ENCODE measurements at regions not wholly inside any gene's neighbourhood (a gene's known extent, or its start where the extent isn't known, plus 50 kb on each side); places are given as distances from the start of the nearest gene placed in this dataset.

GRCh38 chr7:119974972-119975371 is 298.0 kb upstream of the KCND2 start:
- CTCF ChIA-PET: no interaction called here
- no peak for TF ChIP-seq TARDBP (IDR thresholded peaks at IDR 0.05)
- no peak for TF ChIP-seq SP1 (IDR thresholded peaks at IDR 0.05)
- no peak for TF ChIP-seq ELF4 (IDR thresholded peaks at IDR 0.05)
- TF ChIP-seq SUZ12 (IDR thresholded peaks at IDR 0.05): no peak
- no peak for TF ChIP-seq NFRKB (IDR thresholded peaks at IDR 0.05)
- TF ChIP-seq, protein P1, sequence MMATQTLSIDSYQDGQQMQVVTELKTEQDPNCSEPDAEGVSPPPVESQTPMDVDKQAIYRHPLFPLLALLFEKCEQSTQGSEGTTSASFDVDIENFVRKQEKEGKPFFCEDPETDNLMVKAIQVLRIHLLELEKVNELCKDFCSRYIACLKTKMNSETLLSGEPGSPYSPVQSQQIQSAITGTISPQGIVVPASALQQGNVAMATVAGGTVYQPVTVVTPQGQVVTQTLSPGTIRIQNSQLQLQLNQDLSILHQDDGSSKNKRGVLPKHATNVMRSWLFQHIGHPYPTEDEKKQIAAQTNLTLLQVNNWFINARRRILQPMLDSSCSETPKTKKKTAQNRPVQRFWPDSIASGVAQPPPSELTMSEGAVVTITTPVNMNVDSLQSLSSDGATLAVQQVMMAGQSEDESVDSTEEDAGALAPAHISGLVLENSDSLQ (IDR thresholded peaks at IDR 0.05): no peak
- no peak for TF ChIP-seq LEF1 (IDR thresholded peaks at IDR 0.05; ENCODE audit: borderline replicate concordance)
- no peak for TF ChIP-seq HDGF (IDR thresholded peaks at IDR 0.05; ENCODE audit: borderline replicate concordance)
- TF ChIP-seq FOXK2 (IDR thresholded peaks at IDR 0.05): no peak
- no peak for TF ChIP-seq ZNF384 (IDR thresholded peaks at IDR 0.05)
- TF ChIP-seq FOXM1 (IDR thresholded peaks at IDR 0.05; ENCODE audit: borderline replicate concordance): no peak
- no peak for TF ChIP-seq ARNT (IDR thresholded peaks at IDR 0.05)
- no peak for TF ChIP-seq BHLHE40 (IDR thresholded peaks at IDR 0.05; ENCODE audit: borderline replicate concordance)
- no peak for TF ChIP-seq FOXA1 (IDR thresholded peaks at IDR 0.05)
- TF ChIP-seq L3MBTL2 (conservative IDR thresholded peaks at IDR 0.05): no peak
- no peak for TF ChIP-seq CTBP1 (IDR thresholded peaks at IDR 0.05; ENCODE audit: borderline replicate concordance)
- POLR2A ChIA-PET: no interaction called here
- no peak for DNase-seq (ENCODE audit: extremely low spot score)

DNA sequence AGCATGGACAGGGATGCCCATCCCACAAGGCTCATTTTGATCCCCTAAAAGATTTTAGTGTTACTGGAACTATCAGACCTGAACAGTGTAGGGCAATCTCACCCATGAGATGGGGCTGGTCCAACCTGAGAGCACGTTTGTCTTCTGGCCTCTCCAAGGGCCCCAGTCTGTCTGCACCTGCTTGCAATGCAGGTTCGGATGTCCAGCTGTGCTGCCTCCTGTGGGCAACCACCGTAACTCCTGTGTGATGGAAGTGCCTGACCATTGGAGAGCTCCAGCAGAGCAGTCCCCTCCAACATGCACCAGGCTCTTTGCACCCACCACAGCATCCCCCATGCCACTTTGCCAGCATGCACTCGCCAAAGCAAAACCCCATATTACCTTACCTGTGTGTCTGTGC is 290.1 kb upstream of the KCND2 start:
- TF ChIP-seq L3MBTL2 (conservative IDR thresholded peaks at IDR 0.05) (no peak), ELF4 (IDR thresholded peaks at IDR 0.05) (no peak), BHLHE40 (IDR thresholded peaks at IDR 0.05; ENCODE audit: borderline replicate concordance) (no peak), FOXA1 (IDR thresholded peaks at IDR 0.05) (no peak), TARDBP (IDR thresholded peaks at IDR 0.05) (no peak), SUZ12 (IDR thresholded peaks at IDR 0.05) (no peak)
- TF ChIP-seq, protein P1 (IDR thresholded peaks at IDR 0.05): no peak
- CTCF ChIA-PET: no interaction called here
- POLR2A ChIA-PET: no interaction called here
- DNase-seq (ENCODE audit: extremely low spot score): no peak

DNA sequence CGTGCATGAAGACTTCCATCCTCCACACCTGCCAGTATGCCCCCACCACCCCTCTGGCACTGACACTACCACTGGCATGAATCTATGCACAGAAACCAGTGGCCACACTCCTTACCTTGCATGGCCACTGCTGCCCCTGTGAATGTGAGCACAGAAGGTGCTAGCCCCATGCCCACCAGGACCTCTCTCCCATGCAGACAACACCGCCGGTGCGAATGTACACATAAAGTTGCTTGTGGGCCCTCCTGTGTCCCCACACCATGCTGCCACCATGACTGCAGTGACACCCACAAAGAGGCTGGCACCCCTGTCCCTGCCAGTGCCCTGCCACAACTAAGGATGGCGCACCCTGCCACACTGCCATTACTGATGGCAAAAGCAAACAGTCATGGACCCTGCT is 289.5 kb upstream of the KCND2 start:
- DNase-seq (ENCODE audit: extremely low spot score): no peak
- TF ChIP-seq FOXA1 (IDR thresholded peaks at IDR 0.05) (no peak), HDGF (IDR thresholded peaks at IDR 0.05; ENCODE audit: borderline replicate concordance) (no peak), ELF4 (IDR thresholded peaks at IDR 0.05) (no peak), CTBP1 (IDR thresholded peaks at IDR 0.05; ENCODE audit: borderline replicate concordance) (no peak), ARNT (IDR thresholded peaks at IDR 0.05) (no peak), SUZ12 (IDR thresholded peaks at IDR 0.05) (no peak), LEF1 (IDR thresholded peaks at IDR 0.05; ENCODE audit: borderline replicate concordance) (no peak), TARDBP (IDR thresholded peaks at IDR 0.05) (no peak), FOXK2 (IDR thresholded peaks at IDR 0.05) (no peak), ZNF384 (IDR thresholded peaks at IDR 0.05) (no peak)
- CTCF ChIA-PET: no interaction called here
- POLR2A ChIA-PET: no interaction called here

- TF ChIP-seq FOXK2 (IDR thresholded peaks at IDR 0.05) (no peak), HDGF (IDR thresholded peaks at IDR 0.05; ENCODE audit: borderline replicate concordance) (no peak)
- TF ChIP-seq, protein P1 (IDR thresholded peaks at IDR 0.05): no peak
- ChIA-PET POLR2A (no interaction called here), CTCF (interaction anchor here (0.7 kb wide), 1 partner anchor 75 kb away, joined by 3 read pairs; no protein-coding TSS in a partner anchor)
- DNase-seq (ENCODE audit: extremely low spot score): no peak
Observed at GRCh38 chr7:119984247-119984646, 288.7 kb upstream of the KCND2 start.

DNA sequence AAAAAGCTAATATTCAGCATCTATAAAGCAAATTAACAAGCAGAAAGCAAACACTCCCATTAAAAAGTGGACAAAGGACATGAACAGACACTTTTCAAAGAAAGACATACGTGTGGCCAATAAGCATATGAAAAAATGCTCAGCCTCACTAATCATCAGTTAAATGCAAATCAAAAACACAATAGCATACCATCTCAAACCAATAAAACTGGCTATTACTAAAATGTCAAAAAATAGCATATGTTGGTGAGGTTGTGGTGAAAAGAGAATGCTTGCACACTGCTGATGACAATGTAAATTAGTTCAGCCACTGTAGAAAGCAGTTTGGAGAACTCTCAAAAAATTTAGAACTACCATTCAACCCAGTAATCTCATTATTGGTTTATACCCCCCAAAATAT is 284.6 kb upstream of the KCND2 start:
- CTCF ChIA-PET: no interaction called here
- POLR2A ChIA-PET: no interaction called here

GRCh38 chr7:119994928-119995327 is 278.0 kb upstream of the KCND2 start:
- POLR2A ChIA-PET: no interaction called here
- CTCF ChIA-PET: interaction anchor here (0.7 kb wide), 1 partner anchor 20 kb away, joined by 3 read pairs; no protein-coding TSS in a partner anchor

More for the DNA sequence above, 284.6 kb upstream of the KCND2 start:
- no peak for TF ChIP-seq FOXA1 (IDR thresholded peaks at IDR 0.05)
- no peak for TF ChIP-seq TARDBP (IDR thresholded peaks at IDR 0.05)
- TF ChIP-seq ELF4 (IDR thresholded peaks at IDR 0.05): no peak
- no peak for TF ChIP-seq BHLHE40 (IDR thresholded peaks at IDR 0.05; ENCODE audit: borderline replicate concordance)
- TF ChIP-seq, protein P1 (IDR thresholded peaks at IDR 0.05): no peak
- TF ChIP-seq ZNF384 (IDR thresholded peaks at IDR 0.05): no peak
- TF ChIP-seq L3MBTL2 (conservative IDR thresholded peaks at IDR 0.05): no peak
- no peak for TF ChIP-seq CTBP1 (IDR thresholded peaks at IDR 0.05; ENCODE audit: borderline replicate concordance)
- no peak for TF ChIP-seq HDGF (IDR thresholded peaks at IDR 0.05; ENCODE audit: borderline replicate concordance)
- no peak for TF ChIP-seq LEF1 (IDR thresholded peaks at IDR 0.05; ENCODE audit: borderline replicate concordance)
- no peak for TF ChIP-seq FOXK2 (IDR thresholded peaks at IDR 0.05)
- TF ChIP-seq NFRKB (IDR thresholded peaks at IDR 0.05): no peak
- TF ChIP-seq ARNT (IDR thresholded peaks at IDR 0.05): no peak
- TF ChIP-seq SUZ12 (IDR thresholded peaks at IDR 0.05): no peak
- TF ChIP-seq SP1 (IDR thresholded peaks at IDR 0.05): no peak
- no peak for DNase-seq (ENCODE audit: extremely low spot score)

More at GRCh38 chr7:119994928-119995327, 278.0 kb upstream of the KCND2 start:
- no peak for DNase-seq (ENCODE audit: extremely low spot score)
- TF ChIP-seq ELF4 (IDR thresholded peaks at IDR 0.05) (no peak), L3MBTL2 (conservative IDR thresholded peaks at IDR 0.05) (no peak), HDGF (IDR thresholded peaks at IDR 0.05; ENCODE audit: borderline replicate concordance) (no peak), FOXK2 (IDR thresholded peaks at IDR 0.05) (no peak), NFRKB (IDR thresholded peaks at IDR 0.05) (no peak), SUZ12 (IDR thresholded peaks at IDR 0.05) (no peak)
- TF ChIP-seq, protein P1 (IDR thresholded peaks at IDR 0.05): no peak
